Amygdala (tissue), 56 donors: ENCODE measurements at regions not wholly inside any gene's neighbourhood (a gene's known extent, or its start where the extent isn't known, plus 50 kb on each side); places are given as distances from the start of the nearest gene placed in this dataset.
"Not testable (repeated sequence)": the region's sequence is repeated elsewhere in the genome, so short reads cannot be mapped to it uniquely, and the experiment has no call there.

Source experiments
- DNase-seq, 56 donors: peaks; one replicate each; lab custom pipeline; 2025; lab: John Stamatoyannopoulos, UW

- no peak for DNase-seq
Observed at GRCh38 chr2:52639692-52640091, 1127.9 kb upstream of the CHAC2 start.

DNA sequence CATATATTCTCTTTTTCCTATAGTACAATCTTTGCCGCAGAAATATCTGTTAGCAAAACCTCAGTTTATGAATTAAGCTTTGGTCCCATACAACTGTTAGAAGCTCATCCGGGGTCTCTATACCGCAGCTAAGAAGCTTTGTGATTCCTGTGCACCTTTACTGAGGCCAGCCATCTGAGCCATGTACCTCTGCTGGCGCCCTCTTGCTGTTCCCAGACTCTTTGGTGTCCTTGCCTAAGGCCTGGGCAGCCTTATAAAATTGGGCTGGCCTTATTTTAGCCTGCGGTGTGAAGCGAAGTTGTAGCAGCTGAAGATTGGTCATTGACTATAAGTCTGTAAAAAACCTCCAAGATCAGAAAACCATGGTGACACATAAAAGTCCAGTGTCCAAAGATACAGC lies 1135.1 kb upstream of the CHAC2 start:
- no peak for DNase-seq

DNA sequence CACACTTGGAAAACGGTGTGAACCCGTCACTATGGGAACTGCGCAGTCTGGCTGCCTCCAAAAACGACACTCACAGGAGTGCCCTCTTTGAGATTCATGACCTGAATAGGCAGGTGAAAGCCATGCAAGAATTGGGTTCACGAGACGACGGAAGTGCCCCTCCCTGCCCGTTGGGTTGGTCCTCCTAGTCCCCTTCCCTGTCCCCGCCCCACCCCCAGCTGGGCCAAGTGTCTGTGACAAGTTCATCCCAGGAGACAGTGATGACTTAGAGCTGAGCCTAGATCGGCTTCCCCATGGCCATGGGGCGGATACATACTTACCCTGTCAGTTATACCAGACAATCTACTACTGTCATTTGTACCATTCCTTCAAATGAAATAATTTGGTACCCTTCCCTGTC lies 1137.7 kb upstream of the CHAC2 start:
- no peak for DNase-seq

DNA sequence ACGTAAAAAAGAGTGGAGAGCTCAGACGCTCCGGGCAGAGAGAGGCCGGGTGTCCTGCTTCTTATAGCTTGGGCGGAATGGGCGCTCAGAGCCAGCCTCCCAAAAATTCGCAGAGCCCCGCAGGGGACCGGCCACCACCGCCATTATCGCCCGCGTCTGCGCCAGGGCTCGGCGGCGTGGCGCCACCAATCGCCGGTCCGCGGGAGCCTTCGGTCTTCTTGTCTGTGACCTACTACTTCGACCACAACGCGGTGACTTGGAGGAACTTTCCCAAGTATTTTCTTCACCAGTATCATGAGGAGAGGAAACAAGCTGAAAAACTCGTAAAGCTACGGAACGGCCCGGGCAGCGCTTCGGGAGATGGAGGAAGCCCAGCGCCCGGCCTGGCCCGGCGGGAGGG lies 1138.1 kb upstream of the CHAC2 start:
- DNase-seq = no peak

GRCh38 chr2:52622266-52622665 lies 1145.3 kb upstream of the CHAC2 start:
- no peak for DNase-seq

- no peak for DNase-seq
Observed at GRCh38 chr2:52613064-52613463, 1154.5 kb upstream of the CHAC2 start.

GRCh38 chr2:52611759-52612158 lies 1155.8 kb upstream of the CHAC2 start:
- DNase-seq = no peak

DNA sequence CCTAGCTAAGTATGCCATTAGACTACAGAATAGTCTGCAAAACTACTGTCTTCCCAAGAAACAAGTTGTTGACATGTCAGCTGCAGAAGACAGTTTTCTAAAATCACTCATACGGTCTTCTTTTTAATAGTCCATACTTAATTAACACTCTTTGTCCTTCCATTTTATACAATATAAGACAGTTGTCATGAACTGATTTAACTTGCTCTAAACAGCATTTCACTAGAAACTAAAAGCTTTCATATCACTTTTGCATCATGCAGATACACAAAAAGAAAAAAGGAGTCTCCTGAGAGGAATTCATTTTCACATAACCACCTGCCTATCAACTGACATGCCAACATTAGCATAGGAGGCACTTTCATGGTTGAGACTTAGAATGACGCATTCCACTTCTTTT lies 1159.6 kb upstream of the CHAC2 start:
- no peak for DNase-seq

DNA sequence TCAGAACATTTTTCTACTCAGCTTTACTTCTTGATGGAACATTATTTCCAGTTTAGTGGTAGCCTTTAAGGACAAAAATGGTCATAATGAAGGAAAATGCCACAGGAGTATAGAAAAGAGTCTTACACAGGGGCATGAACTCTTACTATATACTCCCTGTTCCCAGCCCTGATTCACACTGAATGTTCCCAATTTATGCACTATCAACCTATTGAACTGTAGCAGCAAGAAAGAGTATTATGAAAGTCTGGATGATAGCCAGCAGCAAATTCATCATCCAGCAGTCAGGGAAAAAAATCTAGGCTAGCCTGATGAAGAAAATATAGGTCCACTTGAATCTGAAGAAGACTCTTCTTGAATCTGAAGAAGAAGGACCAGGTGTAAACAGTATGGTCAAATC lies 1170.3 kb upstream of the CHAC2 start:
- DNase-seq = no peak

GRCh38 chr2:52594026-52594425 lies 1173.6 kb upstream of the CHAC2 start:
- no peak for DNase-seq

DNA sequence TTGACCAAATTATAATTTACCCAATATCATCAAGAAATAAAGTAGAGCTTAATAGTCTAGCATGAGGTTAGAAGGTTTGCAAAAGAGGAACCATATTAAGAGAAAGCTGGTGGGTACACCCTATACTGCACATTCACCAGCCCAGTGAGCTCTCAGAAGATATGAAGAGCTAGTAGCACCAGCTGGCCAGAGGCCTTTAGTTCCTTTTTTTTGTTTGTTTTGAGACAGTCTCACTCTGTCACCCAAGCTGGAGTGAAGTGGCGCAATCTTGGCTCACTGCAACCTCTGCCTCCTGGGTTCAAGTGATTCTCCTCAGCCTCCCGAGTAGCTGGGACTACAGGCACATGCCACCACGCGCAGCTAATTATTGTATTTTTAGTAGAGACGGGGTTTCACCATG lies 1183.5 kb upstream of the CHAC2 start:
- not testable (repeated sequence) for DNase-seq

GRCh38 chr2:52572469-52572894 lies 1195.1 kb upstream of the CHAC2 start:
- no peak for DNase-seq

GRCh38 chr2:52571380-52572347 lies 1195.9 kb upstream of the CHAC2 start:
- DNase-seq = no peak

DNA sequence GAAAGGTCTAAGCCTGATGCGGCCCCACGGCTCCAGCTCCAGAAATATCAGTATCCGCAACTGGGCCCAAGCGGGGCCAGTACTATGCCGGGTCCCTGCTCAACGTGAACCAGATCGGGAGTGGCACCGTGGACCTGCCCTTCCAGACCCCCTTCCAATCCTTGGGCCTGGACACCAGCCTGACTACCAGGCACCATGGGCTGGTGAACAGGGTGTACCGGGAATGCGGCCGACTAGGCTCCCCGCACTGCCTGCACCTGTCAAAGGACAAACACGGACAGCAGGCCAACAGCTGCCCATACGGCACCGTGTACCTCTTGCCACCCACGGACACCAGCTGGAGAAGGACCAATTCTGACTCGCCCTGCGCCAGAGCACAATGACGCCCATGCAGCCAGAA lies 1196.9 kb upstream of the CHAC2 start:
- DNase-seq = no peak

GRCh38 chr2:52563151-52563550 lies 1204.5 kb upstream of the CHAC2 start:
- DNase-seq = no peak

DNA sequence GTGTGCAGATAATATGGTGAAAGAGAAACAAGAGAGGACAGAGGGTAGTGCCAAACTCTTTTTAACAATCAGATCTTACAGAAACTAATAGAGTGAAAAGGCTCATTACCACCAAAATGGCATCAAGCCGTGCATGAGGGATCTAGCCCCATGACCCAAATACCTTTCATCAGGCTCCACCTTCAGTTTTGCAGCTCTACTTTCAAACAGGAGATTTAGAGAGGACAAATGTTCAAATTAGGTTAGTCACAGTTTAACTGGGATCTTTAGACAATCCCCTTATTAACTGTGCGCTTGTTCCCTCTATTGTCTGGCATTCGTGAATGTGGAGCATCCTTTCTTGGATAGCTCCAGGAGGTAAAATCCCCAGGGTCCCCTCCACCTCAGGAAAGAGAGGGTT lies 1209.3 kb upstream of the CHAC2 start:
- DNase-seq = no peak

- DNase-seq = no peak
Observed at GRCh38 chr2:52542297-52542696, 1225.3 kb upstream of the CHAC2 start.

GRCh38 chr2:52539026-52539970 lies 1228.3 kb upstream of the CHAC2 start:
- DNase-seq = no peak

DNA sequence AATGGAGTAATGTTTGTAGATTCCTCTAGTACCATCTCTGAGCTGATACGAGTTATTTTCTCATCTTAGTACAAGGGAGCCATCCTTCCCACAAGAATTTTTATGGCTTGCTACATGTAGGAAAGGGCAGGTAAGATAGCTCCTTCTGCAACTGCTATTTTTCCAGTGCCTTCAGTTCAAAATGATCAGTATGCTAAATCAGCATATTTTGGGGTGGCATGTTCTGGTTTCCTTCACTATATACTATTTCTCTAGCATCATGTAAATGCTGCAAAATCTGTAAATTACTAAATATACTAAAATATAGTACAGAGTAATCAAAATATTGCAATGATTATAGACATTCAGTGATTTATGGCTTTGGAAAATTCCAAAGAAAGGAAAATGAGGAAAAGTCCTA lies 1230.0 kb upstream of the CHAC2 start:
- no peak for DNase-seq

DNA sequence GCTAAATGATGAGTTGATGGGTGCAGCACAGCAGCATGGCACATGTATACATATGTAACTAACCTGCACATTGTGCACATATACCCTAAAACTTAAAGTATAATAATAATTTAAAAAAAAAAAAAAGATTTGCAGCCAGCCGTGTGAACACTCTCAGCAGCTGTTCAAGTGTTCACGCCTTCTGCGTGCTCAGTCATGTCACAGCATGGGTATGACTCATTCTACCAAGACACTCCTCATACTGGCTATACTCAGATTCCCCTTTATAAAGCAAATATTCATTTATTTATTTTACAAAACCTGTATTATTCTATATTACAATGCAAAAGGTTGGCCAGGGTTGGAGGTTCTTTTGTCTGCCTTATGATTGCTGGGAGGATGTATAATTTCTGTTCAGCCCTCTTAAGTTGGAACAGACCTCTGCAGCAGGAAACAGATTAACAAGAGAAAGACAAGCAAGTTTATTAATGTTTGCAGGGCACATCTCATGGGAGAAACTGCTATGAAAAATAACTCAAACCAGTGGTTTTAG lies 1230.6 kb upstream of the CHAC2 start:
- no peak for DNase-seq

GRCh38 chr2:52532956-52533355 lies 1234.6 kb upstream of the CHAC2 start:
- no peak for DNase-seq
